Fibroblast of pulmonary artery (primary cell): ENCODE measurements at regions not wholly inside any gene's neighbourhood (a gene's known extent, or its start where the extent isn't known, plus 50 kb on each side); places are given as distances from the start of the nearest gene placed in this dataset.

Source experiments
- DNase-seq: peaks from one replicate; pipeline ENCODE4 v3.0.0-alpha.2; 2010; ENCODE audit warnings: low read depth
- H3K4me3 ChIP-seq: replicated peaks from 2 replicates; pipeline ENCODE4 v1.5.1; 2011; ENCODE audit warnings: low read depth, mild to moderate bottlenecking, control low read depth, low read length, moderate library complexity
- CTCF ChIP-seq: IDR thresholded peaks from 2 replicates; pipeline ENCODE4 v1.5.1; 2011; ENCODE audit warnings: mild to moderate bottlenecking, control low read depth, low read length, inconsistent platforms; ENCODE audit errors: missing control alignments

GRCh38 chr11:32200136-32200847, 109.4 kb downstream of the RCN1 start:
- TF ChIP-seq CTCF, result no peak
- DNase-seq, result no peak
- H3K4me3 ChIP-seq, result no peak overlapping the region

- TF ChIP-seq CTCF, result no peak
- H3K4me3 ChIP-seq, result no peak overlapping the region
- DNase-seq, result no peak
These were observed 113.9 kb downstream of the RCN1 start for GRCh38 chr11:32204751-32205150.

GRCh38 chr11:32210556-32210955, 119.7 kb downstream of the RCN1 start:
- no peak overlapping the region for H3K4me3 ChIP-seq
- no peak for TF ChIP-seq CTCF
- peak; percentile 96 for DNase-seq

- TF ChIP-seq CTCF, result no peak
- H3K4me3 ChIP-seq, result no peak overlapping the region
- peak; percentile 68 for DNase-seq
These were observed 122.3 kb downstream of the RCN1 start for GRCh38 chr11:32213223-32213622.

- no peak for TF ChIP-seq CTCF
- no peak for DNase-seq
- no peak overlapping the region for H3K4me3 ChIP-seq
These were observed 124.3 kb downstream of the RCN1 start for GRCh38 chr11:32215157-32215556.

GRCh38 chr11:32216749-32217148, 125.9 kb downstream of the RCN1 start:
- DNase-seq, result no peak
- no peak overlapping the region for H3K4me3 ChIP-seq
- no peak for TF ChIP-seq CTCF

GRCh38 chr11:32219320-32219719, 128.4 kb downstream of the RCN1 start:
- no peak for TF ChIP-seq CTCF
- DNase-seq, result no peak
- H3K4me3 ChIP-seq, result no peak overlapping the region
